Ishikawa (cell line): ENCODE measurements at regions not wholly inside any gene's neighbourhood (a gene's known extent, or its start where the extent isn't known, plus 50 kb on each side); places are given as distances from the start of the nearest gene placed in this dataset.

Experiments
- CEBPB ChIP-seq: IDR thresholded peaks from 2 replicates; pipeline ENCODE4 v1.6.1; 2012
- CREB1 ChIP-seq: IDR thresholded peaks from 2 replicates; pipeline ENCODE4 v1.6.1; 2012; ENCODE audit warnings: low read depth
- EGR1 ChIP-seq: IDR thresholded peaks from 2 replicates; pipeline ENCODE4 v1.6.1; 2012
- EP300 ChIP-seq: IDR thresholded peaks from 2 replicates; pipeline ENCODE4 v1.6.1; 2012; ENCODE audit warnings: borderline replicate concordance
- FOXM1 ChIP-seq: IDR thresholded peaks from 2 replicates; pipeline ENCODE4 v1.6.1; 2012; ENCODE audit warnings: low read depth, borderline replicate concordance
- NFIC ChIP-seq: IDR thresholded peaks from 2 replicates; pipeline ENCODE4 v1.6.1; 2012
- REST ChIP-seq: IDR thresholded peaks from 2 replicates; pipeline ENCODE4 v1.6.1; 2012; ENCODE audit warnings: low read depth, mild to moderate bottlenecking
- YY1 ChIP-seq: IDR thresholded peaks from 2 replicates; pipeline ENCODE4 v1.6.1; 2012; ENCODE audit warnings: low read depth
- ZBTB7A ChIP-seq: IDR thresholded peaks from 2 replicates; pipeline ENCODE4 v1.6.1; 2012; ENCODE audit warnings: low read depth

- TF ChIP-seq EP300 (no peak), FOXM1 (no peak), CEBPB (no peak), EGR1 (no peak), NFIC (no peak), YY1 (no peak), CREB1 (no peak), ZBTB7A (no peak), REST (no peak)
Observed at GRCh38 chr2:4101936-4102335, 398.6 kb downstream of the DCDC2C start.
